GM18873 (cell line): ENCODE measurements at regions not wholly inside any gene's neighbourhood (a gene's known extent, or its start where the extent isn't known, plus 50 kb on each side); places are given as distances from the start of the nearest gene placed in this dataset.
"Not testable (repeated sequence)": the region's sequence is repeated elsewhere in the genome, so short reads cannot be mapped to it uniquely, and the experiment has no call there.

Source experiments
- ATAC-seq: cut with Tn5 transposase; IDR thresholded peaks from one replicate; pipeline ENCODE4 v1.9.1; 2021; ENCODE audit warnings: mild to moderate bottlenecking, moderate library complexity, moderate number of reproducible peaks; ENCODE audit not compliant: unreplicated experiment, low FRiP score

DNA sequence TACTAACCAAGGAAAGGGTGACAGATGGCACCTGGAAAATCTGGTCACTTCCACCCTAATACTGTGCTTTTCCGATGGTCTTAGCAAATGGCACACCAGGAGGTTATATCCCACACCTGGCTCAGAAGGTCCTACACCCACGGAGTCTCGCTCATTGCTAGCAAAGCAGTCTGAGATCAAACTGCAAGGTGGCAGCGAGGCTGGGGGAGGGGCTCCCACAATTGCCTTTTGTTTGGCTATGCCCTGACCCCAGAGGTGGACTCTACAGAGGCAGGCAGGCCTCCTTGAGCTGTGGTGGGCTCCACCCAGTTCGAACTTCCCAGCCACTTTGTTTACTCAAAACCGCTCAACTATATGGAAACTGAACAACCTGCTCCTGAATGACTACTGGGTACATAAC lies 50.3 kb upstream of the UGT2B15 start:
- ATAC-seq, result not testable (repeated sequence)

- no peak for ATAC-seq
These were observed 54.0 kb upstream of the UGT2B15 start for GRCh38 chr4:68724426-68724825.

DNA sequence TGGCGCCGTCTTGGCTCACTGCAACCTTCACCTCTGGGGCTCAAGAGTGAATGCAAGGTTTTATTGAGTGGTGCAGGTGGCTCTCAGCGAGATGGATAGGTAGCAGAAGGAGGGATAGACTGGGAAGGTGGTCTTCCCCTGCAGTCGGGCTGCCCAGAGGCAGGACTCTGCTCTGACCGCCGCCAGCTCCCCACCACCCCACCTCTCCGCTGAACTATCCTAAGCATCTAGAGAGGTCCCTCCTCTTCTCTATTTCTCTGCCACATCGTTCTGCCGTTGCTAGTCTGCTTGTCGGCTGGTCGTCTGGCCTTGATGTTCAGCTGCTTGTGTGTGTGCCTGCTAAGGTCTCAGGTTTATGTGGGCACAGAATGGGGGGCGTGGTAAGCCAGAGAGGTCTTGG lies 54.5 kb upstream of the UGT2B15 start:
- ATAC-seq, result no peak

GRCh38 chr4:68732653-68733466 lies 62.4 kb upstream of the UGT2B15 start:
- peak; percentile 89 for ATAC-seq

- peak; percentile 51 for ATAC-seq
These were observed 63.6 kb upstream of the UGT2B15 start for GRCh38 chr4:68734095-68734494.

DNA sequence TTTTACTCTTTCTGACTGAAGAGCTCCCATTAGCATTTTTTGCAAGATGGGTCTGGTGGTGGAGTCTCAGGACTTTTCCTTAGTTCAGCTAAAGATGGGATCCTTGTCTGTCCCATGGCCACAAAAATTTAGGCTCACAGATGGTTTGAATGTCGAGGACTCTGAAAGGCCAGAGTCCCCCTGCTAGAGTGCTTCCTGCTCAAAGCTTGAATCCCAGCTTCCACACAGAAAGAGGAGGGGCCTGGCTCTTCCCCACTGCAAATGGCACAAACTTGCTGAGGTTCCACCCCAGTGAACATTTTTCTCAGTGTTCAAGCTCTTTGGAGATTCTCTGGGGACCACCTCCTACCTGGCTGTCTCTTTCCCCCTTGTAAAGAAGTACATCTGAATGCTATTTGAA lies 64.7 kb upstream of the UGT2B15 start:
- ATAC-seq, result no peak

DNA sequence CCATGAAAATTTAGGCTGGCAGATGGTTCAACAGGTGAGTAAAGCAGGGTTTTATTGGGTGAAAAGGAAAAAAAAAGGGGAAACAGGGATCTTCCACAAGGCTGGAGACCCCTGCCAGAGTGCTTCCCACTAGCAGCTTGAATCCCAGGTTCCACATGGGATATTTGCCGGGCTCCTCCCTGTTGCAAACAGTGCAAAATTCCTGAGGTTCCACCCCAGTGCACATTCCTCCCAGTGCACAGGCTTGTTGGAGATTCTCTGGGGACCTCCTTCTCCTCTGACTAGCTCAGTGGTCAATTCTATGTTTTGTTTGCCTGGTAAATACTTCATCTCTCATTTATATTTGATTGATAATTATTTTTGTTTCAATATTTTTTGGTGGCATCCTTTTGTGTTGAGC lies 66.4 kb upstream of the UGT2B15 start:
- ATAC-seq, result no peak

DNA sequence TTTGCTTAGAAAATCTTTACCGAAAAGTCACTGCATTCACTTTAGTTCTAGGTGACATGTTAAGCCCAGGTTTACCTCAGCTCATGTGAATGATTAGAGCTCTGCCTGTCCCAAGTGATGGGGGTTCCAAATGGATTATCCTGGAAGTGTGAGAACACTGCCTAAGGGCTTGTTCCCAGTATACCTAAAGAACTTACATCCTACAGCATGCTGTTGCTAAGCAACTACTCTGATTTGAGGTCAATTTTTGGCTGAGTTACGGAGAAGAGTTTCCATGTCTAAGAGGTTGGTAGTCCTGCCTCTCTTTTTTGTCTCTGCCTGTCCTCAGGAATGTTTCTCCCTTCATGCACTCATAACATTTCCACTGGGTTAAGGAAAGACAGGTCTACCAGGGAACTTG lies 67.6 kb upstream of the UGT2B15 start:
- ATAC-seq, result no peak

DNA sequence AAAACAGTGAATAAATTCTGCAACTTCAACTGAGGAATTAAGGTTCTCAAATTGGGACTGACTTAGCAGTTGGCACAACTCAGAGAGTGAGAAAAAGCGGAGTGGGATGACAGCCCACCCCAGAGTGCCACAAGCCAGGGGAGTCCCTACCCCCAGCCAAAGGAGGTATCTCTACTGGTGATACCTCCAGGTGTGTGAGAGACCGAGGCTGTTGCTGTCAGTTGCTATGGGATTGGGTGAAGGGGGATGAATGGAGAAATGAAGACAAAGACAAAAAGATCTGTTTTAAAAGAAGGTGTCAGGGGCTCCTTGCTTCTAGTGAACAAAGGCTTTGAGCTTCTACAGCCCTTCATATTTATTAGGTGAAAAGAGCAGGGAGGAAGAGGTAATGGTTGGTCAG lies 71.4 kb upstream of the UGT2B10 start:
- no peak for ATAC-seq

GRCh38 chr4:68748181-68748991 lies 67.4 kb upstream of the UGT2B10 start:
- peak; percentile 58 for ATAC-seq

GRCh38 chr4:68750555-68750954 lies 65.2 kb upstream of the UGT2B10 start:
- no peak for ATAC-seq

DNA sequence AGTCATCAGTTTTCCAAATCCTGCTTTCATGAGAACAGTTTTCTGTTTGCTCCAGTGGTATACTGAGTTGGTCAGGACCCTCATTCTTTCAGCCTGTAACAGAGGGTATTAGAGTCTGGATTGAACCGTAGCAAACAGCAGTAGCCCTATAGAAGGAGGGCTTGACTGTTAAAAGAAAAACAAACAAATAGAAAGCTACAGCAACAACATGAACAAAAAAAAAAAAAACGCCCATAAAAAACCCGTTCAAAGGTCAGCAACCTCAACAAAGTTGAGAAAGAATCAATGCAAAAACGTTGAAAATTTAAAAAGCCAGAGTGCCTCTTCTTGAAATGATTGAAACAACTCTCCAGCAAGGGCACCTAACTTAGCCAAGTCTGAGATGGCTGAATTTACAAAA lies 64.7 kb upstream of the UGT2B10 start:
- no peak for ATAC-seq

GRCh38 chr4:68765876-68766275 lies 49.9 kb upstream of the UGT2B10 start:
- no peak for ATAC-seq
